22Rv1 (cell line): ENCODE measurements at regions not wholly inside any gene's neighbourhood (a gene's known extent, or its start where the extent isn't known, plus 50 kb on each side); places are given as distances from the start of the nearest gene placed in this dataset.

Experiments
- ZFX ChIP-seq: fragments of 450-650 bp; IDR thresholded peaks from 2 replicates; pipeline ENCODE4 v1.6.1; 2017; ENCODE audit warnings: antibody characterized with exemption, borderline replicate concordance
- TF ChIP-seq, protein P1 (sequence below): fragments of 450-650 bp; IDR thresholded peaks from 2 replicates; pipeline ENCODE4 v1.5.1; 2017; ENCODE audit warnings: mild to moderate bottlenecking

GRCh38 chr10:113381416-113381815 is 171.4 kb upstream of the HABP2 start:
- TF ChIP-seq, protein P1, sequence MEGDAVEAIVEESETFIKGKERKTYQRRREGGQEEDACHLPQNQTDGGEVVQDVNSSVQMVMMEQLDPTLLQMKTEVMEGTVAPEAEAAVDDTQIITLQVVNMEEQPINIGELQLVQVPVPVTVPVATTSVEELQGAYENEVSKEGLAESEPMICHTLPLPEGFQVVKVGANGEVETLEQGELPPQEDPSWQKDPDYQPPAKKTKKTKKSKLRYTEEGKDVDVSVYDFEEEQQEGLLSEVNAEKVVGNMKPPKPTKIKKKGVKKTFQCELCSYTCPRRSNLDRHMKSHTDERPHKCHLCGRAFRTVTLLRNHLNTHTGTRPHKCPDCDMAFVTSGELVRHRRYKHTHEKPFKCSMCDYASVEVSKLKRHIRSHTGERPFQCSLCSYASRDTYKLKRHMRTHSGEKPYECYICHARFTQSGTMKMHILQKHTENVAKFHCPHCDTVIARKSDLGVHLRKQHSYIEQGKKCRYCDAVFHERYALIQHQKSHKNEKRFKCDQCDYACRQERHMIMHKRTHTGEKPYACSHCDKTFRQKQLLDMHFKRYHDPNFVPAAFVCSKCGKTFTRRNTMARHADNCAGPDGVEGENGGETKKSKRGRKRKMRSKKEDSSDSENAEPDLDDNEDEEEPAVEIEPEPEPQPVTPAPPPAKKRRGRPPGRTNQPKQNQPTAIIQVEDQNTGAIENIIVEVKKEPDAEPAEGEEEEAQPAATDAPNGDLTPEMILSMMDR = no peak
- TF ChIP-seq ZFX = no peak
